Ishikawa (cell line): ENCODE measurements at regions not wholly inside any gene's neighbourhood (a gene's known extent, or its start where the extent isn't known, plus 50 kb on each side); places are given as distances from the start of the nearest gene placed in this dataset.

Source experiments
- CEBPB ChIP-seq: IDR thresholded peaks from 2 replicates; pipeline ENCODE4 v1.6.1; 2012
- CREB1 ChIP-seq: IDR thresholded peaks from 2 replicates; pipeline ENCODE4 v1.6.1; 2012; ENCODE audit warnings: low read depth
- EGR1 ChIP-seq: IDR thresholded peaks from 2 replicates; pipeline ENCODE4 v1.6.1; 2012
- EP300 ChIP-seq: IDR thresholded peaks from 2 replicates; pipeline ENCODE4 v1.6.1; 2012; ENCODE audit warnings: borderline replicate concordance
- FOXM1 ChIP-seq: IDR thresholded peaks from 2 replicates; pipeline ENCODE4 v1.6.1; 2012; ENCODE audit warnings: low read depth, borderline replicate concordance
- MAX ChIP-seq: IDR thresholded peaks from 2 replicates; pipeline ENCODE4 v1.6.1; 2012
- NFIC ChIP-seq: IDR thresholded peaks from 2 replicates; pipeline ENCODE4 v1.6.1; 2012
- RAD21 ChIP-seq: IDR thresholded peaks from 2 replicates; pipeline ENCODE4 v1.6.1; 2012; ENCODE audit warnings: low read depth
- REST ChIP-seq: IDR thresholded peaks from 2 replicates; pipeline ENCODE4 v1.6.1; 2012; ENCODE audit warnings: low read depth, mild to moderate bottlenecking
- TAF1 ChIP-seq: IDR thresholded peaks from 2 replicates; pipeline ENCODE4 v1.6.1; 2012; ENCODE audit warnings: low read depth, mild to moderate bottlenecking
- TCF12 ChIP-seq: IDR thresholded peaks from 2 replicates; pipeline ENCODE4 v1.6.1; 2012; ENCODE audit warnings: low read depth
- TEAD4 ChIP-seq: IDR thresholded peaks from 2 replicates; pipeline ENCODE4 v1.6.1; 2012
- USF1 ChIP-seq: IDR thresholded peaks from 2 replicates; pipeline ENCODE4 v1.6.1; 2012
- YY1 ChIP-seq: IDR thresholded peaks from 2 replicates; pipeline ENCODE4 v1.6.1; 2012; ENCODE audit warnings: low read depth
- ZBTB7A ChIP-seq: IDR thresholded peaks from 2 replicates; pipeline ENCODE4 v1.6.1; 2012; ENCODE audit warnings: low read depth

- TF ChIP-seq TCF12 (no peak), FOXM1 (no peak), REST (no peak), EGR1 (no peak), MAX (no peak), CREB1 (no peak), TEAD4 (no peak), TAF1 (no peak), EP300 (no peak), YY1 (no peak), USF1 (no peak), CEBPB (no peak), ZBTB7A (no peak)
These were observed 277.4 kb downstream of the EN1 start for GRCh38 chr2:118569876-118570535.

- no peak for TF ChIP-seq CEBPB
- TF ChIP-seq TAF1, result no peak
- no peak for TF ChIP-seq RAD21
- no peak for TF ChIP-seq ZBTB7A
- no peak for TF ChIP-seq FOXM1
- no peak for TF ChIP-seq MAX
- TF ChIP-seq EP300, result no peak
- no peak for TF ChIP-seq EGR1
- TF ChIP-seq REST, result no peak
These were observed 278.7 kb downstream of the EN1 start for GRCh38 chr2:118568700-118569099.

GRCh38 chr2:118565786-118566540, 281.5 kb downstream of the EN1 start:
- TF ChIP-seq MAX (no peak), CREB1 (no peak), EGR1 (no peak), TEAD4 (no peak), TAF1 (no peak), RAD21 (no peak), USF1 (no peak), ZBTB7A (no peak), TCF12 (no peak), REST (no peak), EP300 (no peak), YY1 (no peak), FOXM1 (no peak), NFIC (no peak), CEBPB (no peak)

GRCh38 chr2:118565301-118565700, 282.1 kb downstream of the EN1 start:
- TF ChIP-seq USF1, result no peak
- TF ChIP-seq RAD21, result no peak
- TF ChIP-seq REST, result no peak
- no peak for TF ChIP-seq TCF12
- no peak for TF ChIP-seq FOXM1
- no peak for TF ChIP-seq TEAD4
- no peak for TF ChIP-seq TAF1
